NT2/D1 (cell line): ENCODE measurements at regions not wholly inside any gene's neighbourhood (a gene's known extent, or its start where the extent isn't known, plus 50 kb on each side); places are given as distances from the start of the nearest gene placed in this dataset.

Experiments used
- DNase-seq: peaks from one replicate; pipeline ENCODE4 v3.0.0-alpha.2; 2011; ENCODE audit warnings: low read depth, low spot score
- H3K27me3 ChIP-seq: 2 replicates; pipeline ENCODE4 v1.6.0; 2011; ENCODE audit warnings: mild to moderate bottlenecking; ENCODE audit not compliant: insufficient read length, insufficient read depth
- H3K36me3 ChIP-seq: 2 replicates; pipeline ENCODE4 v1.6.1; 2011; ENCODE audit warnings: mild to moderate bottlenecking, low read length, mixed read lengths; ENCODE audit not compliant: insufficient read depth, insufficient read length
- H3K4me1 ChIP-seq: 2 replicates; pipeline ENCODE4 v1.5.1; 2011; ENCODE audit not compliant: insufficient read depth, insufficient read length
- H3K4me3 ChIP-seq: 2 replicates; pipeline ENCODE4 v1.5.1; 2011; ENCODE audit warnings: low read depth; ENCODE audit not compliant: insufficient read length
- H3K9ac ChIP-seq: 2 replicates; pipeline ENCODE4 v1.6.0; 2011; ENCODE audit warnings: low read depth; ENCODE audit not compliant: insufficient read length
- H3K9me3 ChIP-seq: 2 replicates; pipeline ENCODE4 v1.5.1; 2011; ENCODE audit warnings: mild to moderate bottlenecking, low read length; ENCODE audit not compliant: insufficient read depth
- SUZ12 ChIP-seq: IDR thresholded peaks from 2 replicates; pipeline ENCODE4 v1.6.1; 2011; ENCODE audit not compliant: insufficient read length, insufficient read depth; ENCODE audit errors: extremely low read depth
- YY1 ChIP-seq: IDR thresholded peaks from 2 replicates; pipeline ENCODE4 v1.6.1; 2011; ENCODE audit not compliant: insufficient read length, insufficient read depth
- ZNF274 ChIP-seq: IDR thresholded peaks from 2 replicates; pipeline ENCODE4 v1.6.1; 2011; ENCODE audit warnings: mild to moderate bottlenecking, low read depth, low read length

DNA sequence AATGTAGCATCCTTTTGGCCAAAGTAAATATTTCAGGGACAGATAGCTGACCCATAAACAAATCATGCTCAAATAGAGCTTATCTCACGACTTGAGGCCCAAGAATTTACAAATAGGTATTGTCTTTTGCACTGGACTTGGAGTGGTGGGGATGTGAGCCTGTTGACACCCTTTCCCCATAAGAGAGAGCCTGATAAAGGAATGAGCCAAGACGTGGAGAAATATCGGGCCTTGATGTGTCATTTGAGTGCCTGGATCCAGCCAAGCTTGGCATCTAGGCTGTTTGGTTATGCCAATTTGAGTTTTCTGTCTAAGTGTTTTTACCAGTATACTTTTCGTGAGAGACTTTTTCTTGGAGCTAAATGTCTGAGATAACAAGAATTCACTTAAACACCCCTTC, 112.9 kb upstream of the RGMA start:
- no peaks in the 10 kb centered on the region for H3K36me3 ChIP-seq
- H3K9me3 ChIP-seq = peaks cover 13% of the 10 kb centered on the region
- H3K4me1 ChIP-seq = peaks cover 7% of the 10 kb centered on the region
- H3K27me3 ChIP-seq = no peaks in the 10 kb centered on the region
- no peak overlapping the region for H3K9ac ChIP-seq
- no peak overlapping the region for H3K4me3 ChIP-seq
- no peak for TF ChIP-seq YY1
- no peak for TF ChIP-seq ZNF274
- TF ChIP-seq SUZ12 = no peak
- no peak for DNase-seq

GRCh38 chr15:93200837-93201226, 111.8 kb upstream of the RGMA start:
- TF ChIP-seq ZNF274 = no peak
- no peak for TF ChIP-seq YY1
- no peak for TF ChIP-seq SUZ12
- Histone ChIP-seq H3K9me3 (peaks cover 13% of the 10 kb centered on the region), H3K4me3 (no peak overlapping the region), H3K27me3 (no peaks in the 10 kb centered on the region), H3K36me3 (no peaks in the 10 kb centered on the region), H3K9ac (no peak overlapping the region), H3K4me1 (peaks cover 4% of the 10 kb centered on the region)
- no peak for DNase-seq

DNA sequence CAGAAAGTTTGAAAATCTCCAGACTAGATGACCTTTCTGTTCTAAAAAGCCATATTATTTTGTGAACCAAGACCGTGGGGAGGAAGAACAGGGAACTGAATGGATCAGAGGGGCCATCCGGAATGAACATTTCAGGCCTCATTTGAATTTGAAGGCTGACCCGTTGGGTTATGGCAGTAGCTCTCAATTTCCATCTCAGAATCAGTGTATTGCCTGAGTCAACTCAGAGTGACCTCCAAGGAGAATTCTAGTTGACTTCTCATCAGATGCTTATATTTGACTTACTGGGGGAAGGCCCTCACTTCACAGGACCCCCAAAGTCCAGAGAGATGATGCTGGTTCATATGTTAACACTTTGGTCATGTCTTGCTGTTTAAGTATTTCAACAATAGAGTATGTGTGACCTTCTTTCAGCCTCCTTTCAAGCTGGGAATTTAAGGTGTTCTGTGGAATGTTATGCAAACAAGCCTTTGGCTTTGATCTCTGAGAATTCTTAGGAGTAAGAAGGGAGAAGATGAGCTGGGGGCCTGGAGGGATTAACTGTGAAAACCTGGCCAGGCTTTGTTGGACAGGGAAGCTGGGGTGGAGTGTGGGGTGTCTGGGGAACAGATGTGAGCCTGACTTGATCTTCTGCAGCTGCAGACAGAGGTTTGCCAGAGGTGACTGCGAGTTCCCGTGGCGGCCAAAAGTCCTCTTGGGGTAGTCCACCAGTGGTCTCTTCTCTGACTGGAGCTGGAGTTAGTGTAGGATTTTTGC, 111.2 kb upstream of the RGMA start:
- Histone ChIP-seq H3K9ac (no peak overlapping the region), H3K27me3 (no peaks in the 10 kb centered on the region), H3K36me3 (no peaks in the 10 kb centered on the region), H3K9me3 (peaks cover 13% of the 10 kb centered on the region), H3K4me1 (peaks cover 4% of the 10 kb centered on the region), H3K4me3 (no peak overlapping the region)
- DNase-seq = no peak
- TF ChIP-seq YY1 = no peak
- no peak for TF ChIP-seq ZNF274
- no peak for TF ChIP-seq SUZ12

GRCh38 chr15:93196135-93196670, 107.2 kb upstream of the RGMA start:
- DNase-seq = no peak
- peaks cover 13% of the 10 kb centered on the region for H3K9me3 ChIP-seq
- H3K9ac ChIP-seq = no peak overlapping the region
- no peaks in the 10 kb centered on the region for H3K27me3 ChIP-seq
- no peaks in the 10 kb centered on the region for H3K4me1 ChIP-seq
- no peak overlapping the region for H3K4me3 ChIP-seq
- TF ChIP-seq SUZ12 (no peak), ZNF274 (no peak), YY1 (no peak)
- no peaks in the 10 kb centered on the region for H3K36me3 ChIP-seq

- Histone ChIP-seq H3K27me3 (no peaks in the 10 kb centered on the region), H3K9ac (no peak overlapping the region), H3K36me3 (no peaks in the 10 kb centered on the region), H3K9me3 (peaks cover 13% of the 10 kb centered on the region), H3K4me3 (no peak overlapping the region), H3K4me1 (no peaks in the 10 kb centered on the region)
- no peak for DNase-seq
- TF ChIP-seq SUZ12 (no peak), YY1 (no peak), ZNF274 (no peak)
These were observed 106.1 kb upstream of the RGMA start for GRCh38 chr15:93195109-93195508.

GRCh38 chr15:93190238-93190637, 101.2 kb upstream of the RGMA start:
- Histone ChIP-seq H3K4me3 (no peak overlapping the region), H3K36me3 (no peaks in the 10 kb centered on the region), H3K9me3 (no peaks in the 10 kb centered on the region), H3K27me3 (no peaks in the 10 kb centered on the region), H3K4me1 (peaks cover 3% of the 10 kb centered on the region), H3K9ac (no peak overlapping the region)
- TF ChIP-seq ZNF274 (no peak), SUZ12 (no peak), YY1 (no peak)
- no peak for DNase-seq

- DNase-seq = no peak
- no peaks in the 10 kb centered on the region for H3K36me3 ChIP-seq
- no peaks in the 10 kb centered on the region for H3K9me3 ChIP-seq
- H3K27me3 ChIP-seq = no peaks in the 10 kb centered on the region
- no peak overlapping the region for H3K4me3 ChIP-seq
- H3K4me1 ChIP-seq = peaks cover 3% of the 10 kb centered on the region
- TF ChIP-seq ZNF274 (no peak), SUZ12 (no peak), YY1 (no peak)
- H3K9ac ChIP-seq = no peak overlapping the region
These were observed 100.5 kb upstream of the RGMA start for GRCh38 chr15:93189561-93189960.
